Spleen (tissue), 7 donors: ENCODE measurements at regions not wholly inside any gene's neighbourhood (a gene's known extent, or its start where the extent isn't known, plus 50 kb on each side); places are given as distances from the start of the nearest gene placed in this dataset.

Source experiments
- POLR2AphosphoS5 ChIP-seq, 3 donors: sonication (generic); formaldehyde crosslinking; IDR thresholded peaks; one replicate each; pipeline ENCODE4 v1.5.1; 2017; ENCODE audit warnings: antibody characterized with exemption in 3 of 3
- TF ChIP-seq, protein P1 (sequence below), 11 experiments: fragments of 200-600 bp in 7 of 11; fragments of 450-650 bp in 4 of 11; sonication (generic) in 4 of 11; IDR thresholded peaks in 8 of 11; conservative IDR thresholded peaks in 3 of 11; 1 replicate in 7 of 11; 2 replicates in 4 of 11; pipeline versions ENCODE4 v1.4.0 to v1.8.0; 2016 to 2021; ENCODE audit warnings: antibody characterized with exemption in 11 of 11, inconsistent platforms in 4 of 11, mild to moderate bottlenecking in 1 of 11
- donor health status: DM: no; HTN: no; CAD: no; lungs with moderate emphysema.
- donor health status: DM: no; HTN: no; CAD: no.
- donor health status: DM: no; HTN: no; CAD: no.

DNA sequence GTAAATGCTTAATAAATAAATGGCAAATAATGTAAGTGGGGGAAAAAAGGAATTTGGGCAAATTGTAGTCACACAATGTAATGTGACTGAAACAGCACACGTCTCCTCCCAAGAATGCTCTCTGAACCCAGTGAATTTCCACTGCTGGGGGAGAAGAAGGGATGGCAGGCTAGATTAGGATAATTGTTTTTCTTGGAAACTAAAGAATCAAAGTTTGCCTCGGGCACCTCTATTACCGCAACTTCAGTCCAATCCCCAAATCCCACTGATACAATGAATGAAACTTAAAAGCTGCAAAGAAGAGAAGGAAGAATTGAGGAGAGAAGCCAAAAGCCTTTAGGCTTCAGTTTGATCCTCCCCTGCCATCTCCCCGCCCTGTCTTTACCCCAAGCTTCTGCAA is 423.2 kb upstream of the PAPPA start:
- no peak for TF ChIP-seq POLR2AphosphoS5 (IDR thresholded peaks at IDR 0.05)
- TF ChIP-seq, protein P1, sequence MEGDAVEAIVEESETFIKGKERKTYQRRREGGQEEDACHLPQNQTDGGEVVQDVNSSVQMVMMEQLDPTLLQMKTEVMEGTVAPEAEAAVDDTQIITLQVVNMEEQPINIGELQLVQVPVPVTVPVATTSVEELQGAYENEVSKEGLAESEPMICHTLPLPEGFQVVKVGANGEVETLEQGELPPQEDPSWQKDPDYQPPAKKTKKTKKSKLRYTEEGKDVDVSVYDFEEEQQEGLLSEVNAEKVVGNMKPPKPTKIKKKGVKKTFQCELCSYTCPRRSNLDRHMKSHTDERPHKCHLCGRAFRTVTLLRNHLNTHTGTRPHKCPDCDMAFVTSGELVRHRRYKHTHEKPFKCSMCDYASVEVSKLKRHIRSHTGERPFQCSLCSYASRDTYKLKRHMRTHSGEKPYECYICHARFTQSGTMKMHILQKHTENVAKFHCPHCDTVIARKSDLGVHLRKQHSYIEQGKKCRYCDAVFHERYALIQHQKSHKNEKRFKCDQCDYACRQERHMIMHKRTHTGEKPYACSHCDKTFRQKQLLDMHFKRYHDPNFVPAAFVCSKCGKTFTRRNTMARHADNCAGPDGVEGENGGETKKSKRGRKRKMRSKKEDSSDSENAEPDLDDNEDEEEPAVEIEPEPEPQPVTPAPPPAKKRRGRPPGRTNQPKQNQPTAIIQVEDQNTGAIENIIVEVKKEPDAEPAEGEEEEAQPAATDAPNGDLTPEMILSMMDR (IDR thresholded peaks at IDR 0.05 in 8 of 11, conservative IDR thresholded peaks at IDR 0.05 in 3 of 11) = no peak
